HG03460 (cell line): ENCODE measurements at regions not wholly inside any gene's neighbourhood (a gene's known extent, or its start where the extent isn't known, plus 50 kb on each side); places are given as distances from the start of the nearest gene placed in this dataset.
"Not testable (repeated sequence)": the region's sequence is repeated elsewhere in the genome, so short reads cannot be mapped to it uniquely, and the experiment has no call there.

Source experiments
- ATAC-seq: cut with Tn5 transposase; IDR thresholded peaks from one replicate; pipeline ENCODE4 v1.9.1; 2021; ENCODE audit not compliant: unreplicated experiment

DNA sequence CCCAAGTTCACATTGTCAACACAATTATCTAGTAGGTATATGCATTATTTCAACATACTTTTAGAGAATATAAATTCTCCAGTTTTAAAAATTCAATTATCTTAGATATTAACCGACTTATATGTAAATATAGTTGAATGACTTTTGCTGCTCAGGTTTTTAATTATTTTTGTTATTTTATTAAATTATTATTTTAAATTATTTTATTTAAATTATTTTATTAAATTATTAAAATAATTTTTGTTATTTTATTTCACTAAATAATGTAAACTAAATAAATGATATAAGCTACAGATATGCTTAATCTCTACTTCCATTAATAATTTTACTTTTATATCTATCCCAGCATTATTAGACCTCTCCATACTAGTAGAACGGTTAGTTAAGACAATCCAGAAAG, 544.3 kb upstream of the ARRDC3 start:
- ATAC-seq, result no peak

DNA sequence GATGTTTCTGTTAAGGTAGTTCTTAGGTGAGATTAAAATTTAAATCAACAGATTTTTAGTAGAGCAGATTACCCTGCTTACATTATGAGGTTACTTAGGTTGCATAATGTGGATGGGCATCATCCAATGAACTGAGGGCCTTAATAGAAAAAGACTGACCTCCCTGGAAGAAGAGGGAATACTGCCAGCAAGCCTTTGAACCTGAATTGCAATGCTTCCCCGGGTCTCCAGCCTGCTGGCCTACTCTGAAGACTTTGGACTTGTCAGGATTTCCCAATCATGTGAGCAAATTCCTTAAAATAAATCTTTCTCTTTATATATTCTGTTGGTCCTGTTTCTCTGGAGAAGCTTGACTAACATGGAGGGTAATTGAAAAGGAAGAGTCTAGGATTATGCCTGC, 542.1 kb upstream of the ARRDC3 start:
- ATAC-seq, result no peak

DNA sequence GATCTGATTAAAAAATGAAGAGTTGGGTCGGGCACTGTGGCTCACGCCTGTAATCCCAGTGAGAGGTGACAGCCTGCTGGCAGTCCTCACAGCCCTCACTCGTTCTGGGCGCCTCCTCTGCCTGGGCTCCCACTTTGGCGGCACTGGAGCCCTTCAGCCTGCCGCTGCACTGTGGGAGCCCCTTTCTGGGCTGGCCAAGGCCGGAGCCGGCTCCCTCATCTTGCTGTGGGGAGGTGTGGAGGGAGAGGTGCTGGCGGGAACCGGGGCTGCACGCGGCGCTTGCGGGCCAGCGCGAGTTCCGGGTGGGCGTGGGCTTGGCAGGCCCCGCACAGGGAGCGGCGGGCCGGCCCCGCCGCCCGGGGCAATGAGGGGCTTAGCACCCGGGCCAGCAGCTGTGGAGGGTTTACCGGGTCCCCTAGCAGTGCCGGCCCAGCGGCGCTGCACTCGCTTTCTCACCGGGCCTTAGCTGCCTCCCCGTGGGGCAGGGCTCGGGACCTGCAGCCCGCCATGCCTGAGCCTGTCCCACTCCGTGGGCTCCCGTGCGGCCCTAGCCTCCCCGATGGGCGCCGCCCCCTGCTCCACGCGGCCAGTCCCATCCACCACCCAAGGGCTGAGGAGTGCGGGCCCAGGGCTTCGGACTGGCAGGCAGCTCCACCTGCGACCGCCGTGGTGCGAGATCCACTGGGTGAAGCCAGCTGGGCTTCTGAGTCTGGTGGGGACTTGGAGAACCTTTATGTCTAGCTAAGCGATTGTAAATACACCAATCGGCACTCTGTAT, 534.1 kb upstream of the ARRDC3 start:
- not testable (repeated sequence) for ATAC-seq

DNA sequence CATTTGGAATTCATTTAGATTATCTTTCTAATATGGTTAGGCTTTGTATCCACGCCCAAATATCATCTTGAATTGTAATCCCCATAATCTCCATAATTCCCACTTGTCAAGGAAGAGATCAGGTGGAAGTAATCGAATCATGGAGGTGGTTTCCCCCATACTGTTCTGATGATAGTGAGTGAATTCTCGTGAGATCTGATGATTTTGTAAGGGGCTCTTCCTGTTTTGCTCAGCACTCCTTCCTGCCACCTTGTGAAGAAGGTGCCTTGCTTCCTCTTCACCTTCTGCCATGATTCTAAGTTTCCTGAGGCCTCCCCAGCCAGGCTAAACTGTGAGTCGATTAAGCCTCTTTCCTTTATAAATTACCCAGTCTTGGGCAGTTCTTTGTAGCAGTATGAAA, 527.5 kb upstream of the ARRDC3 start:
- ATAC-seq, result no peak

DNA sequence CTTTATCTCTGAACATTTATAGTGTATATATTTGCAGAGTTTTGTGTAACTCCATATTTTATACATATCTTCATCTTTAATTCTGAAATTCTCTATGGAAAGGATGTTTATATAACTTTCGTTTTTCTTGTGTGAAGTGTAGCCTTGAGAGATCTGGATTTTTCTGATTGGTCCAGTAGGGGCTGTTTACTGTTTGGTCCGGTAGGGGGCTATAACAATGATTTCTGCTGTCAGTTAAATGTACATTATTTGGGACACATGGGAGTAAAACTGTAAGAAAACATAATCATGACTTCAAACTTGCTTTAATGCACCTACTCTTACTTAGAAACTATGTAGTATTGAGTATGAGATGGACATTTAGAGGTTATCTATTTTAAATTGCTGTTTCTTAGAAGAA, 527.1 kb upstream of the ARRDC3 start:
- ATAC-seq, result no peak

DNA sequence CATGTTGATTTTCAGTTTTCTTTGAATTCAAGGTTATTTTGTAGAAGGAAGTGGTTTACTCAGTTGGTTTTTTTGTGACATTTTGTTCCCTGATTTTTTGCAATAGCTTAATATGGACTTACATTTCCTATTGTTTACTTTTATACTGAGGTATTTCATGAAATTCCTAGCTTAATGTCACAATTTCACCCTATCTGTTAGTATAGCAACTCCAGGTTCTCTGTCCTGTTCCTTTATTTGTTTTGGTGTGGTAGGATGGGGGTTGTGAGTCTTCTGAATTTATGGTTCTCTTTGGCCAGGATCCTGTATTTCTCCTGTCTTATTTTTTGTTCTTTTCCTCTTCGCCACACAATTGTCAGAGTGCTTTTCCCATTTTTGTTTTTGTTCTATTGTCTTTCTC, 523.4 kb upstream of the ARRDC3 start:
- ATAC-seq, result no peak

DNA sequence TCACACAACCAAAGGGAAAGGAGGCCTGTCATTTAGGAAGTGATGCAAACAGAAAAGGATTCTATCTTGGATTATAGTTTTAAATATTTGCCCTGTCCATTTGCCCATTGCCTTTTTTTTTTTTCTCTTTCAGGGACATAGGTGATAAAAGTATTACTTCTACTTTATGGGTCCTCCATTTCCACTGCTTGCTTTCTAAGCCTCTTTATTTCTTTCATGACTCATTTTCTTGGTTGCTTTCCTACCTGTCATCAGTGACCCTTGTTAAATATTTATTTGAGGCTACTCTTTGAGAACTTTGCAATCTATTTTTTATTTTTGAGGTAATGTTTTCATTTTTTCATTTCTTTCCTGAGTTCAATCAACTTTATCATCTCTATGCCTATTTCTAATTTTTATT, 522.9 kb upstream of the ARRDC3 start:
- no peak for ATAC-seq

DNA sequence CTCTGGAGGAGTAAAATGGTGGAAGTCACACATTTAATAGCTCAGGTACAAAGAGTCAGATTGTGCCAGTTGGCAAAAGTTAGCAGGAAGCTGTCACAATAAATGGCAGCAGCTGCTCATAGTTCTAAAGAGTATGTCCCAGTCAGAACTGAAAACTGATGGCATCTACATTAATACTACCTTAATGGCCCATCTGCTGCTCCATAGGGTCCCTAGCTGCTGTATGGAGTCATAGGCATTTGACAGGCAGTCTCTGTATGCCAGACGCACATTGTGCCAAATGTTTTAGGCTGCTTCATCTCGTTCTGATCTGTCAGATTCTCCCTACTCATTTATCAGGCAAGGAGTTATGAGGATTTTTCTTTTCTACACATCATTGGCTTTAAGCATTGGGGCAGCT, 515.8 kb upstream of the ARRDC3 start:
- no peak for ATAC-seq

DNA sequence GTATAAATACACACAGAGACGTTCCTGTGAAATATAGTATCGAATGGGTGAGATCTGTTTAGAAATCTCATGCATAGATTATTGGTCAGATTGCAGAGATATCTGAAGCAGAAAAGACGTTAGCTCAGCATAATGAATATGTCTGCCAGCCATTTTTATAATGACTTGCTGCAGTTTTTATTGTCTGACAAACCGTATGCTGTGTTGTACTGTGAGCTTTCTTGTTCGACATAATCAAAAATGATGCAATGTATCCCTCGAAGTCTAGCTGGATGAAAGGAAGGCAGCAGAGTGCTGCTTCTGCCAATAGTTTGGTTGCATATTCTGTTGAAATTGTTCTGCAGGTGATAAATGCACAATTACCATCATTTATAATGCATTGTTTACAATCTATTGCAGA, 514.9 kb upstream of the ARRDC3 start:
- no peak for ATAC-seq

DNA sequence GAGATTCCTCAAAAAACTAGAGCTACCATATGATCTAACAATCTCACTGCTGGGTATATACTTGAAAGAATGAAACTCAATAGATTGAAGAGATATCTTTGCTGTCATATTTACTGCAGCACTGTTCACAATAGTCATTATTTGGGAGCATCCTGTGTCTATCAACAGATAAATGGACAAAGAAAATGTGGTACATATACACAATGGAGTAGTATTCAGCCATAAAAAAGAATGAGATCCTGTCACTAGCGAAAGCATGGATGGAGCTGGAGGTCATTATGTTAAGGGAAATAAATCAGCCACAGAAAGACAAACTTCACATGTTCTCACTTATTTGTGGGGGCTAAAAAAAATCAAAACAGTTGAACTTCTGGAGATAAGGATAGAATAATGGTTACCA, 505.7 kb upstream of the ARRDC3 start:
- no peak for ATAC-seq

DNA sequence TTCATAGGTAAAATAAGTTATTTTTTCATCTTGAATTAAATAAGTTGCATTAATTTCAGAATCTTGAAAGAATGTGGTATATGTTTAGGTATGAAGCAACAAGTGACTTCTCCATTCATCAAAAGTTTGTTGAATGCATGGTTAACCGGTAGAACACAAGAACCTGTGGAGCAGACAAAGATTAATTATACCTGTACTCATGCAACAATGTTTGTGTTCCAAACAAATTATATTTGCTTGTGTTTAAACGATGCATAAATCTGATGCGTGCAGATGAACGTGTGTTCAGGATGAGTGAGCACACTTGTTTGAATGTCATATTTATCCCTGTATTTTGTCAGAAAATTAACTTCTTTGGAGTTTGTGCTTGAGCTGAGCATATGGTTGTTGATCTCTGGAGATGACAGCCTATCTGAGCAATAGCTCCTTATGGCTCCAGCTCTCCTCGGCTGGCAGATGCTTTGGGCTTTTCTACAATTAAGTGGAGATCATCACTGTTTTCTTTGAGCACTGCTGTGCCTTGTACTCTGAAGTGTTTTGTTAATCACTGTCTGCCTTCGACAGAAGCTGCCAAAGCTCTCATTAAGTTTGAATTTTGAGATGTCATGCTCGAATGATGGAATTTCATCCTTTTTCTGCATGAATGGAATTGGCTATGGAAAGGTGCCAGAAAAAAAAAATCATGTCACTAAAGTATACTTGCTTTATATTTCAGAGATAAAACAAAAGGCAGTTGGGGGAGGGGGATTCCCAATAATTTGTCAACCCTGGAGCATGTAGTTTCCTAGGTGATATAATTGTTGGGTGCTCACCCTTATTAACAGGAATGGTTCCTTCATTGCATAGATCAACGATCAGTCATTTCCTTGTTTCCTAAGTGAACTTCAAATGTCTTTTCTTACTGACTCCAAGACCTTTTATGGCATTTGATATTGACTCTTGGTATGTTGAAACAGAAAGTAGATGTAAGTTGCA, 502.5 kb upstream of the ARRDC3 start:
- no peak for ATAC-seq

DNA sequence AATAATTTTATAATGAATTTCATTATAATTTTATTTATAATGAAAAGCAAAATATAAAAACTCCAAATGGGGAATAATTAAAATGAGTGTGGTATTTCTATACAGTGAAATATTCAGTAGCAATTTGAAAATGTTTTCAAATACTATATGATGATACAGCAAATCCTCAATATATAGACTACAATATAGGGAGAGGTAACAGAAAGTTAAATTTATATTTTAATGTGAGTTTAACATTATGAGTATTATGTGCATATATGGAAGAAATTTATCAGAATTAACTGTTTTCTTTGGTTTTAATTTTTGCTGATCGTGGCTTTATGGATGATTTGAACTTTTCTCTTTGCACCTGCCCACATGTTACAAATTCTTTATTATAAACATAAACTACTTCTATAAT, 500.9 kb upstream of the ARRDC3 start:
- no peak for ATAC-seq

DNA sequence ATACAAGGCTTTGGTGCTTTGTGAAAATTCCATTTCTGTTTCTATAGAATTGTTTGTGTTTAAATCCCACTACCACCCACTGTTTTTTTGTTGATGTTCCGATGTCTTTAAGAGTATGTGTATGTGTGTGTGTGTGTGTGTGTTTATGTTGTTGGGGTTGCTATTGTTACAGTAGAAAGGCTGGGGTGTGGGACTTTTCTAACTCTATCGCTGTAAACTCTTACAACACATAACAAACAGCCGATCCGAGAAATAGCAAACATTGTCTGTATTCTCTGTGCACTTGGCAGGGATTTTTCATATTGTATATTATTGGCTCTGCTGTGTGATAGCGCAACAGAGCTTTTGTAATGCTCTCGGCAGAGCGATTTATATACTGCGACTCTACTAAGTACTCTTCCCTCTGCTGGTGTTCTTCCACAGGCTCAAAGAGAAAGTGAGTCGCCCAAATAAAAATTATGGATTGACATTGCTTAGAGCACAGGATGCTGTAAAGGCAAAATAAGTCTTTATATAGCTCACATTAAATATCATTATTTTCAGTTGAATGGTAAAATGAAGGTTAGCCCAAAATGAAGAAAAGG, 492.2 kb upstream of the ARRDC3 start:
- no peak for ATAC-seq

DNA sequence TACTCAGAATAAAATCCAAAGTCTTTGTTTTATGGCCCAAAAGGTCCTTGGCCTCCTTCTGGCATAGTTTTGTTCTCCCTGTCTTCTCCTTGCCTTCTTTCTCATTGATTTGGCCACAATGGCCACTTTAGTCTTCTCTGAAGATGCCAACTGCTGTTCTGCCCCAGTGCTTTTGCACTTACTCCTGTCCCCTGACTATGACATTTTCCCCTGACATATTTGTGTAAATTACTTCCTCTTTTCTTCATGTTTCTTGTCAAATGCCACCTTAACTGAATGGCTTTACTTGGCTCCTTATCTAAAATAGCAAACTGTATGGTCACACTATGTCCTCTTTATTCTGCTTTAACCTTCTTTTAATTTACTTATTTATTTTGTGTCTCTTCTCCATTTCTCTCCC, 484.7 kb upstream of the ARRDC3 start:
- ATAC-seq, result no peak

DNA sequence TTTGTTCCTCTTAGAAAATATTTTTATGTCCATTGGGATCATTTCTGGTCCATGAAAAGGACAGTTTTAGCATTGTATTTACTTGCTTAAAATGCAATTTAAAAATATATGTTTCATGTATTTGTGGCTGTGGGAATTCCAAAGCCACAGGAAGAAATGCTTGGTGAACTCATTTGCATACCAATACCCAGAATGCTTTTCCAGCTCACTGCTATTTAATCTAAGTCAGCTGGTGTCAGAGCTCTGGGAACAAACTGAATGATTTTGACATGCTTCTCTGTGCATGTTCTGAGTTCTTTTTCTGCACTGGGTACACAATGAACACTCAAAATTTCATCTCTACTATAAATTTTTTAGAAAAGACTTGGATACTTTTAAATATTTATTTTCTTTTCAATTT, 482.8 kb upstream of the ARRDC3 start:
- no peak for ATAC-seq

DNA sequence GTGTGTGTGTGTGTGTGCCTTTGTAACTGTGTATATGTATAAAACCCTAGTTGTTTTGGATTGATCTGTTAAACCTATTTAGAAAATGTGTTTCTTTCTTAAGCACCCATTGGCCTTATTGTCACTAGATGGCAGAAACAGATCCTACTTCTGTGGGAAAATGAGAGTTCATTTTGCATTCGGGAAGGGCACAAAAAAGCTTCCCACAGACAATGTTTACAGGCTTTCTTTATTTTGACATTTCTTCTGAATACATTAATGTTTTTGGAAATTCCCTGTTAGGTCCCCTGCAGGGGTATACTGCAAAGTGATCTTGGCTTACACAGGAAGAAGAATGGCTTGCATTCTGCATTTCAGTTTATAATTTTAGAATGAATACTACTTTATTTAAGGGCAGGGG, 481.8 kb upstream of the ARRDC3 start:
- no peak for ATAC-seq

DNA sequence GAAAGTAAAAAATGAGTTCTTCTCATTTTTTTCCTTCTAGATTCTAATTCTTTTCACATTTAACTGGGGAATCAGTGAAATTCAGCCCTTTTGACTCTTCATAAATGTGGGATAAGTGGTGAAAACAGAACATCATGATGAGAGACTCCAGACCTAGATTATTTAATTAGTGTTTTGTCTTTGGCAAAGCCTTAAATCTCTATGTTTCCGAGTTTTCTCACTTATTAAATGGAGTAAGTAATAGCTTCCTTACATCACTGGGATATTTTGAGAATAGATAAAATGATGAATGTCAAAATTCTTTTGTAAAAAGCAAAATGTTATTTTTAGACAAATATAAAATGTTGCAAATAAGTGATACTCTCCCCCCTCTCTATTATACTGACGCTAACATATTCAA, 468.6 kb upstream of the ARRDC3 start:
- ATAC-seq, result no peak

DNA sequence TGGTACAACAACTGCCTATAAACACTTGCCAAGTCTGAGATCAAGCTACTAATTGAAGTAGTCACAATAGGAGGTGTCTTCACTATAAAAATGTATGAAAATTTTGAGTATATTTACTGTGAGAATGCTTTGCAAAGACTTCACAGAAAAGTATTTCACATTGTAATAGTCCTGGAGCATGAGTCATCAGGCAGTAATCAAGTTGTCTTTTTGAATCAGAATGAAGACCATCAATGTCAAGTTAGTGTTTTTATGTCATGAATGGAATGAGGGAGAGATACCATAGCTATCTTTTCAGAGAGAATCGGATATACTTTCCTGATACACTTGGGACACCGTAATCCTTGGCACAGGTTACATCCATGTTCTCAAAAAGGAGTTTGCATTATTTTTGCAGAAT, 466.9 kb upstream of the ARRDC3 start:
- ATAC-seq, result no peak

DNA sequence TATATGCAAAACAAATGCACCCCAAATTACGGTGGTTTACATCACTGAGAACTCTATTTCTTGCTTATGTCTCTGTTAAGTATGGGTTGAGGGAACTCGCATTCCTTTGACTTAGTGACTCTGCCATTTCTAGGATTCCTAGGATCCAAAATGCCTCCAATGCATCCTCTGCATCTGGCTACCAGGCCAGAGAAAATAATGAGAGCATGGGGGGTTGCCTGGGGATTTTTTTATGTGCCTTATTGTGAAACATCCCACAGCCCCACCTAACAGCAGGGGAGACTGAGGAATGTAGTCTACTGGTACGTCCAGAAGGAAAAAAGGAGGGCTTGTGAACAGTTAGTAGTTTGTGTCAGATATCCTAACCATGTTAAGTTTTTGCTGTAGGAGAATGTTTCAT, 466.0 kb upstream of the ARRDC3 start:
- no peak for ATAC-seq

DNA sequence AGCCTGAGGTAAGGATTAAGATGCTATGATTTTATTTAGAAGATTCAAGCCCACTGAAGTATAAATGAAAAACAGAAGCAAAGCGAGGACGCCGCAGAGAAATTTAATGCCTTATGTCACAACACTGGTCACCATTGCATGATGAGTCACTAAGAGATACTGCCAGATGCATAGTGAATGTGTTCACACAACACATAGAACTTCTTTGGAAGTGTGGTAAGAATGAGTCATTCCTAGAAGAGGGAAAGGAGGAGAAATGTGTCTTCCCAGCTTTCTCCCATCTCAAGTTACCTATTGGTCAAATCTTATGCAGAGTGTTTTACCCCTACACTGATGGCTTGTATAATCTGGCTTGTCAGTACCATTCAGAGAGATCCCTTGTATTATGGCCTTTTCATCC, 465.3 kb upstream of the ARRDC3 start:
- ATAC-seq, result no peak

DNA sequence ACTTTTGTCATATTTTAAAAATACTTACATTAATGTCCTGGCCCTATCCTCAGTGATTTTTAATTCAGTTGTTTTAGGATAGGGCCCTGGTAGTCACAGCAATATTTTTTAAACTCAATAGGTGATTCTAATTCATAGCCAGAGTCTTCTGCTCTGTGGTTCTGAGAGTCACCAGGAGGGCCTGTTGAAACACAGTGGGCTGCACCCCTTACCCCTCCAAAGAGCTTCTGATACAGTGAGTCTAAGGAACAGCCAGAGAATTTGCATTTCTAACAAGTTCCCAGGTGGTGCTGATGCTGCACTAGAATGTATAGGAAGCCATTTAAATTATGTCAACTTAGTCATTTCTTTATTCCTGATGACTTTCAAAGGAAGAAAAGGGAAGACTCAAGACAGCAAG, 458.3 kb upstream of the ARRDC3 start:
- no peak for ATAC-seq

DNA sequence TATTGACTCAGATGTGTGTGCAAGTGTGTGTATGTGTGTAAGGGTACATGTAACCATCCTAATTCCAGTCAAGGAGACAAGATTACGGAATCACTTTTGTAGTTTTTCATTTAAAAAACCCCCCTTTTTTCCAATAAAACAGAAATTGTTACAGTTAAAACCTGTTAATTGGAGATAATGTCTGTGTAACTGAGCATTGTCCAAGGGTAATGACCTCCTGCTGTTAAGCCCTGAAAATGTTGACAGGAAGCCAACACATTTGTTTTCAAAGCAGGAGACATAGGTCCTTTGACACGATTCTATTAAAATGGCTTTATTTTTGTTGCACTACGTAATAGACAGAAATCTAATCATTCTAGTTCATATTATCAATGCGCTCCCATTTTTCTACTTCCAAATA, 457.3 kb upstream of the ARRDC3 start:
- ATAC-seq, result no peak
